SK-N-SH (cell line): ENCODE measurements at regions not wholly inside any gene's neighbourhood (a gene's known extent, or its start where the extent isn't known, plus 50 kb on each side); places are given as distances from the start of the nearest gene placed in this dataset.

ENCODE experiments used
- CTCF ChIA-PET: fragments of 300-600, 350-600 bp; formaldehyde crosslinking; extraction: SDS; loops from one replicate; lab custom pipeline; 2021; lab: Yijun Ruan, JAX
- POLR2A ChIA-PET: fragments of 350-600 bp; sonication (Branson Sonifier 250); formaldehyde crosslinking; extraction: SDS; loops from one replicate; lab custom pipeline; 2020; ENCODE audit warnings: antibody characterized with exemption, inconsistent platforms; lab: Yijun Ruan, JAX
- DNase-seq: peaks from one replicate; pipeline ENCODE4 v3.0.0; 2012
- H2AFZ ChIP-seq: fragments of 200-600 bp; sonication (generic); 2 replicates; pipeline ENCODE4 v1.8.1; 2016; ENCODE audit warnings: antibody characterized with exemption, mild to moderate bottlenecking, low read depth
- H3F3A ChIP-seq: fragments of 200-600 bp; sonication (generic); replicated peaks from 2 replicates; pipeline ENCODE3; 2016; ENCODE audit warnings: antibody characterized with exemption, mild to moderate bottlenecking; ENCODE audit not compliant: insufficient read depth
- H3K27ac ChIP-seq, 2 experiments: fragments of 200-500 bp in 1 of 2; fragments of 200-600 bp in 1 of 2; sonication (Bioruptor generic) in 1 of 2; sonication (generic), shearing (Covaris generic) in 1 of 2; 2 replicates each; pipeline versions ENCODE4 v1.5.1 to v1.6.1; 2014 to 2016; ENCODE audit warnings: low read depth in 2 of 2, inconsistent platforms in 1 of 2, low read length in 1 of 2, mild to moderate bottlenecking in 1 of 2, mixed read lengths in 1 of 2
- H3K27me3 ChIP-seq: fragments of 200-600 bp; sonication (generic), shearing (Covaris generic); 2 replicates; pipeline ENCODE4 v1.6.1; 2016; ENCODE audit warnings: mixed run types; ENCODE audit not compliant: insufficient read depth
- H3K36me3 ChIP-seq, 2 experiments: fragments of 200-500 bp in 1 of 2; fragments of 200-600 bp in 1 of 2; sonication (Bioruptor generic) in 1 of 2; sonication (generic) in 1 of 2; replicated peaks in 1 of 2; 2 replicates each; pipeline versions ENCODE3 to v1.5.1; 2014 to 2016; ENCODE audit warnings: low read length in 1 of 2, mild to moderate bottlenecking in 1 of 2; ENCODE audit not compliant: insufficient read depth in 2 of 2, control insufficient read depth in 1 of 2
- H3K4me1 ChIP-seq, 2 experiments: fragments of 200-500 bp in 1 of 2; fragments of 200-600 bp in 1 of 2; sonication (Bioruptor generic) in 1 of 2; sonication (generic), shearing (Covaris generic) in 1 of 2; 2 replicates each; pipeline versions ENCODE4 v1.5.1 to v1.6.1; 2014 to 2016; ENCODE audit warnings: low read depth in 1 of 2, low read length in 1 of 2, mixed run types in 1 of 2; ENCODE audit not compliant: insufficient read depth in 2 of 2, control insufficient read depth in 1 of 2
- H3K4me2 ChIP-seq: fragments of 200-600 bp; sonication (generic), shearing (Covaris generic); 2 replicates; pipeline ENCODE4 v1.6.1; 2017; ENCODE audit warnings: mixed run types
- H3K4me3 ChIP-seq, 2 experiments: fragments of 200-500 bp in 1 of 2; fragments of 200-600 bp in 1 of 2; sonication (Bioruptor generic) in 1 of 2; sonication (generic), shearing (Covaris generic) in 1 of 2; 2 replicates each; pipeline versions ENCODE4 v1.5.1 to v1.8.1; 2014 to 2016; ENCODE audit warnings: low read depth in 2 of 2, inconsistent platforms in 1 of 2, low read length in 1 of 2, mild to moderate bottlenecking in 1 of 2, mixed read lengths in 1 of 2, moderate library complexity in 1 of 2
- H3K79me2 ChIP-seq: fragments of 200-600 bp; sonication (generic); 2 replicates; pipeline ENCODE4 v1.8.1; 2017; ENCODE audit warnings: mild to moderate bottlenecking; ENCODE audit not compliant: insufficient read depth
- H3K9ac ChIP-seq: fragments of 200-600 bp; sonication (generic); 2 replicates; pipeline ENCODE4 v1.6.1; 2017; ENCODE audit warnings: mixed run types
- H3K9me2 ChIP-seq: fragments of 200-600 bp; sonication (generic); 2 replicates; pipeline ENCODE4 v1.6.1; 2017; ENCODE audit warnings: mixed run types
- H3K9me3 ChIP-seq: fragments of 200-600 bp; sonication (generic); 2 replicates; pipeline ENCODE4 v1.6.1; 2017; ENCODE audit warnings: mixed run types, mild to moderate bottlenecking, moderate library complexity
- H4K20me1 ChIP-seq: fragments of 200-600 bp; sonication (generic); 2 replicates; pipeline ENCODE4 v1.6.1; 2017; ENCODE audit warnings: mild to moderate bottlenecking, mixed run types; ENCODE audit not compliant: insufficient read depth
- EP300 ChIP-seq, 2 experiments: IDR thresholded peaks; 2 replicates each; pipeline versions ENCODE4 v1.4.0 to v1.6.1; 2012; ENCODE audit warnings: borderline replicate concordance in 1 of 2, low read depth in 1 of 2, low read length in 1 of 2
- FOSL2 ChIP-seq: IDR thresholded peaks from 2 replicates; pipeline ENCODE4 v1.4.0; 2012; ENCODE audit warnings: low read depth, mild to moderate bottlenecking, moderate library complexity, borderline replicate concordance
- FOXM1 ChIP-seq: IDR thresholded peaks from 2 replicates; pipeline ENCODE4 v1.4.0; 2012; ENCODE audit warnings: low read depth, mild to moderate bottlenecking
- NRF1 ChIP-seq: IDR thresholded peaks from 2 replicates; pipeline ENCODE4 v1.6.1; 2012; ENCODE audit warnings: low read depth, mild to moderate bottlenecking, low read length
- POLR2AphosphoS5 ChIP-seq: IDR thresholded peaks from 2 replicates; pipeline ENCODE4 v1.6.1; 2012; ENCODE audit warnings: low read depth, low read length
- SIN3A ChIP-seq: IDR thresholded peaks from 2 replicates; pipeline ENCODE4 v1.6.1; 2012; ENCODE audit warnings: low read depth, mild to moderate bottlenecking, low read length, moderate library complexity, borderline replicate concordance
- SMC3 ChIP-seq: IDR thresholded peaks from 2 replicates; pipeline ENCODE4 v1.6.1; 2012; ENCODE audit warnings: low read depth, low read length, improper control_type of control experiment
- TAF1 ChIP-seq: IDR thresholded peaks from 2 replicates; pipeline ENCODE4 v1.6.1; 2012; ENCODE audit warnings: low read depth, mild to moderate bottlenecking, low read length, moderate library complexity, borderline replicate concordance
- TF ChIP-seq, protein P1 (sequence below): fragments of 200-600 bp; sonication (generic); IDR thresholded peaks from 2 replicates; pipeline ENCODE4 v1.6.1; 2017; ENCODE audit warnings: antibody characterized with exemption, mild to moderate bottlenecking, moderate library complexity
- TF ChIP-seq, protein P2 (sequence below): IDR thresholded peaks from 2 replicates; pipeline ENCODE4 v1.4.0; 2012; ENCODE audit warnings: low read depth

DNA sequence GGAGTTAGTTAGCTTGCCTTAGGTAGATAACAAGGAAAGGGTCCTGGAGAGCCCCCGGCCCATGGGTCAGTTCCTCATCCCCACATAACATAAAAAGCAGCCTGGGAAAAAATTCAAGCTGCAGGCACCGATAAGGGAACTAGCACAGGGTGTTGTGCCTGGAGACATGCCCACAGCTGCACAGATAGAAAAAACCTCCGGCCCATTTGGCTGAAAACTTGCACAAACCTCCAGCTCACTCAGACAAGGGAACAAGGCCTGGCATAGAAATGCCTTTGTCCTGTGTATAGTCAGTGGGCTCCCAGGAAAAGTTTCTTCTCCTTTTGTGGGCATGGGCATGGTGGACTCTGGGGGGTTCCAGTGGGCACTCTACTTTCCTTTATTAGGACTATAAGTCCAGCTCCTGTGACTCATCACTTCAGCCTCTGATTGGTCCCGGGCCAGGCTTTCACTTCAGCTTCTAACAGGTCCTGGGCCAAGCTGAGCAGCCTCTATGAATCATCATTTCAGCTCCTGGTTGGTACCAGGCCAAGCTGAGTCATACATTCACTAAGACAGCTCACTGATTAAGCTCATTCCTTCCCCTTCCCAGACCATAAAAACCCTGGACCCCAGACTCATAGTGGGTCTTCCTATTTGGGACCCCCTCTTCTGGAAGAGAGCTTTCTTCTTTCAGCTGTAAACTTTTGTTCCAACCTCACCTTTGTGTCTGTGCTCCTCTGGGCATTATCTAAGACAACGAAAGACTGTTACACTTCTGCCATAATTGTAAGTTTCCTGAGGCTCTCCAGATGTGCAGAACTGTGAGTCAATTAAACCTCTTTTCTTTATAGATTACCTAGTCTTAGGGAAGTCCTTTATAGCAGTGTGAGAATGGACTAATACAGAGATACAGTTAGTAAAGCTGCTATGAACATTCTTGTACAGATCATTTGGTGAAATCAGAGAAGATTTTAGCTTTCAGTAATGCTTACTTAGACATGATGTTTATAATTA, 348.0 kb upstream of the DPPA4 start (continued):
- TF ChIP-seq, protein P1, sequence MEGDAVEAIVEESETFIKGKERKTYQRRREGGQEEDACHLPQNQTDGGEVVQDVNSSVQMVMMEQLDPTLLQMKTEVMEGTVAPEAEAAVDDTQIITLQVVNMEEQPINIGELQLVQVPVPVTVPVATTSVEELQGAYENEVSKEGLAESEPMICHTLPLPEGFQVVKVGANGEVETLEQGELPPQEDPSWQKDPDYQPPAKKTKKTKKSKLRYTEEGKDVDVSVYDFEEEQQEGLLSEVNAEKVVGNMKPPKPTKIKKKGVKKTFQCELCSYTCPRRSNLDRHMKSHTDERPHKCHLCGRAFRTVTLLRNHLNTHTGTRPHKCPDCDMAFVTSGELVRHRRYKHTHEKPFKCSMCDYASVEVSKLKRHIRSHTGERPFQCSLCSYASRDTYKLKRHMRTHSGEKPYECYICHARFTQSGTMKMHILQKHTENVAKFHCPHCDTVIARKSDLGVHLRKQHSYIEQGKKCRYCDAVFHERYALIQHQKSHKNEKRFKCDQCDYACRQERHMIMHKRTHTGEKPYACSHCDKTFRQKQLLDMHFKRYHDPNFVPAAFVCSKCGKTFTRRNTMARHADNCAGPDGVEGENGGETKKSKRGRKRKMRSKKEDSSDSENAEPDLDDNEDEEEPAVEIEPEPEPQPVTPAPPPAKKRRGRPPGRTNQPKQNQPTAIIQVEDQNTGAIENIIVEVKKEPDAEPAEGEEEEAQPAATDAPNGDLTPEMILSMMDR, result no peak
- no peak for TF ChIP-seq SIN3A
- peak in 1 of 2 experiments; percentile 88; a peak in 2 of 4 replicates for TF ChIP-seq EP300 (IDR thresholded peaks at IDR 0.05; ENCODE audit: borderline replicate concordance in 1 of 2, low read depth in 1 of 2, low read length in 1 of 2)

DNA sequence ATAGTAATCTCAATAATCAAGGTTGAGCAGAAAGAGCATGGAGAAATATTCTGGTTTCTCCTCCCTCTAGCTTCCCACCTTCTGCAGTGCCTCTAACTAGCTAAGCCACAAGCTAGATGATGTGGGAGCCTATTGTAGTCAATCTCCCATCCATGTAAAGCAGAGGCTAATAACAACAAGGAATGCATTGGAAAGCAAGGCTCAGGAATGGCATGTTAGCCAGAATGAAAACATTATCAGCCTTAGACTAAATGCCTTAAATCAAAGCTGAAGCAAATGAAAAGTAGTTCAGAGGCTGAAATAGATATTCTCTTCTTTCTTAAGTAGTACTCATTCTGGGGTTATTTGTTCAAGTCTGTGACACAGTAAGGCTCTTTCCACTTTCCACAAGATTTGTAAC, 350.3 kb upstream of the DPPA4 start:
- Histone ChIP-seq H3K4me3 (no peak overlapping the region), H3K79me2 (no peaks in the 10 kb centered on the region), H3K9ac (no peak overlapping the region), H3K36me3 (no peaks in the 10 kb centered on the region), H3K27ac (no peak overlapping the region), H3K4me1 (no peaks in the 10 kb centered on the region; a peak in 1 of 4 replicates), H3K27me3 (no peaks in the 10 kb centered on the region), H3F3A (peaks cover 21% of the 10 kb centered on the region), H3K4me2 (no peak overlapping the region), H3K9me2 (no peaks in the 10 kb centered on the region), H3K9me3 (0 out of 2 replicates have a peak, but pooled peaks cover 6% of the 10 kb centered on the region), H2AFZ (no peak overlapping the region), H4K20me1 (no peaks in the 10 kb centered on the region)
- CTCF ChIA-PET, result interaction anchor here (1.4 kb wide), 1 partner anchor 13 kb away, joined by 4 read pairs; no protein-coding TSS in a partner anchor
- no peak for TF ChIP-seq FOSL2
- no peak for TF ChIP-seq TAF1
- TF ChIP-seq NRF1, result no peak
- TF ChIP-seq, protein P1, result no peak
- no peak for TF ChIP-seq SMC3
- TF ChIP-seq FOXM1, result no peak
- TF ChIP-seq, protein P2, sequence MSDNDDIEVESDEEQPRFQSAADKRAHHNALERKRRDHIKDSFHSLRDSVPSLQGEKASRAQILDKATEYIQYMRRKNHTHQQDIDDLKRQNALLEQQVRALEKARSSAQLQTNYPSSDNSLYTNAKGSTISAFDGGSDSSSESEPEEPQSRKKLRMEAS, result no peak
- TF ChIP-seq POLR2AphosphoS5, result no peak
- POLR2A ChIA-PET, result no interaction called here
- DNase-seq, result no peak
